GM23338 (cell line): ENCODE measurements at regions not wholly inside any gene's neighbourhood (a gene's known extent, or its start where the extent isn't known, plus 50 kb on each side); places are given as distances from the start of the nearest gene placed in this dataset.
A peak's percentile ranks its signal among the peaks of the same experiment; 100 is the strongest.
"Not testable (repeated sequence)": the region's sequence is repeated elsewhere in the genome, so short reads cannot be mapped to it uniquely, and the experiment has no call there.

Experiments
- ATAC-seq: fragments of 200-7000 bp; cut with Tn5 transposase; 3 replicates; pipeline ENCODE4 v1.9.1; 2020
- DNase-seq: peaks from one replicate; pipeline ENCODE4 v3.0.0-alpha.2; 2015; ENCODE audit warnings: low spot score
- H2AFZ ChIP-seq: fragments of 200-600 bp; sonication (generic); 2 replicates; pipeline ENCODE4 v1.8.0; 2016; ENCODE audit warnings: antibody characterized with exemption, mild to moderate bottlenecking, moderate library complexity
- H3F3A ChIP-seq: fragments of 200-600 bp; sonication (generic); replicated peaks from 2 replicates; pipeline ENCODE4 v1.8.0; 2017; ENCODE audit warnings: antibody characterized with exemption, mixed run types, low read depth
- H3K27ac ChIP-seq: fragments of 200-600 bp; sonication (generic); 2 replicates; pipeline ENCODE4 v1.6.1; 2016; ENCODE audit warnings: low read depth
- H3K27me3 ChIP-seq: fragments of 200-600 bp; sonication (generic); 2 replicates; pipeline ENCODE4 v1.8.0; 2016; ENCODE audit warnings: mild to moderate bottlenecking, mixed run types, moderate library complexity; ENCODE audit not compliant: insufficient read depth
- H3K36me3 ChIP-seq: fragments of 200-600 bp; sonication (generic); 2 replicates; pipeline ENCODE4 v1.8.0; 2016; ENCODE audit warnings: mild to moderate bottlenecking; ENCODE audit not compliant: insufficient read depth
- H3K4me1 ChIP-seq: fragments of 200-600 bp; sonication (generic); 2 replicates; pipeline ENCODE4 v1.8.0; 2016; ENCODE audit warnings: mild to moderate bottlenecking, moderate library complexity; ENCODE audit not compliant: insufficient read depth
- H3K4me2 ChIP-seq: fragments of 200-600 bp; sonication (generic); 2 replicates; pipeline ENCODE4 v1.7.1; 2017; ENCODE audit warnings: mixed run types
- H3K4me3 ChIP-seq: fragments of 200-600 bp; sonication (generic); 2 replicates; pipeline ENCODE4 v1.6.1; 2016; ENCODE audit warnings: mixed run types
- H3K79me2 ChIP-seq: fragments of 200-600 bp; sonication (generic); replicated peaks from 2 replicates; pipeline ENCODE4 v1.8.0; 2017; ENCODE audit warnings: mild to moderate bottlenecking; ENCODE audit not compliant: insufficient read depth
- H3K9me2 ChIP-seq: fragments of 200-600 bp; sonication (generic); 2 replicates; pipeline ENCODE4 v1.8.0; 2017; ENCODE audit not compliant: insufficient read depth
- H4K20me1 ChIP-seq: fragments of 200-600 bp; sonication (generic); replicated peaks from 2 replicates; pipeline ENCODE4 v1.8.0; 2017; ENCODE audit warnings: mild to moderate bottlenecking; ENCODE audit not compliant: insufficient read depth
- H3K27ac Mint-ChIP-seq: 2 replicates; pipeline ENCODE4 v1.8.0; 2020; ENCODE audit warnings: inconsistent platforms, mild to moderate bottlenecking, moderate library complexity, mixed read lengths
- H3K27me3 Mint-ChIP-seq: 3 replicates; pipeline ENCODE4 v1.8.0; 2022; ENCODE audit warnings: low read depth, mild to moderate bottlenecking, moderate library complexity, mixed read lengths, inconsistent platforms; ENCODE audit not compliant: insufficient read depth, poor library complexity
- H3K36me3 Mint-ChIP-seq: 3 replicates; pipeline ENCODE4 v1.8.0; 2021; ENCODE audit warnings: low read depth, mild to moderate bottlenecking, inconsistent platforms, moderate library complexity, mixed read lengths
- H3K4me1 Mint-ChIP-seq: 3 replicates; pipeline ENCODE4 v1.8.0; 2020; ENCODE audit warnings: mild to moderate bottlenecking, inconsistent platforms, mixed read lengths
- H3K4me3 Mint-ChIP-seq: 3 replicates; pipeline ENCODE4 v1.8.0; 2021; ENCODE audit warnings: moderate library complexity, mild to moderate bottlenecking, inconsistent platforms, mixed read lengths
- H3K9me3 Mint-ChIP-seq: 3 replicates; pipeline ENCODE4 v1.8.0; 2020; ENCODE audit warnings: moderate library complexity, mild to moderate bottlenecking, inconsistent platforms, mixed read lengths

DNA sequence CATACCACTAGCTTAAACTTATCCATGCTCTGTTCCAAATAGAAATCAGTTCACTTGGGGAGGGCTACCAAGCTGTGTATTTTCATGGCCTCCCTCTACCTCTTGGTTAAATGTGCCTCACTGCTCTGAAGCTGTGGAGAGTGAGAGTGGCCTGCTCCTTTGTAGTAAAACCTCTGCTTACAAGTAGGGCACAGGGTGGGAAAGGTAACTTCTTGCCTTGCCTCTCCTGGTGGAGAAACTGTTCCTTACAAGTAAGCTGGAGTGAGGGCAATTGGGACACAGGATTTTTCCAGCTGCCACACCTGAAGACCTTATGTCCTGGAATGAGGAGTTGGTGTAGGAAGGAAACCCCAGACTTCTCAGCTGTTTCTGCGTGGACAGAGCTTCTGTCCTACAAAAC is 128.8 kb upstream of the SPATA31A7 start:
- H3K4me1 Mint-ChIP-seq = not testable (repeated sequence)

DNA sequence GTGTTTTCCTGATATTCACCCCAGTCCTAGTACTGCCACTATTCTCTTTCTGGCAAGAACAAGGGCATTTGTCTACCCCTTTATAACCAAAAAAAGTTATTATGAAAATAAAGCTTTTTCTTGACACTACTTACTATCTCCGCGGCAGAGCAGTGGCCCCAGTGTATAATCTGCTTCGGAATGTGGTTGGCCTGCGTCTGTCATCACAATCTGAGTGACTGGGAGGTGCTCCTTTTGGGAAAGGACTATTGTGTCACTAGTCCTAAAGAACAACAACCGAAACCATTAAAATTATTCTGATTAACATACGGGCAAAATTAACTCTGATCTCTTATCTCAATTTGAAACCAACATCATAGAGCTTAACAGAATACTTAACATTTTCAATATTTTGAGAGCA is 117.0 kb upstream of the SPATA31A7 start:
- DNase-seq, H3K27ac ChIP-seq, H4K20me1 ChIP-seq, H3K27me3 ChIP-seq, H3K79me2 ChIP-seq, H3K36me3 Mint-ChIP-seq, H3K36me3 ChIP-seq, H3K4me2 ChIP-seq, H3K9me3 Mint-ChIP-seq, H3K27ac Mint-ChIP-seq, H3K4me3 Mint-ChIP-seq, H3K27me3 Mint-ChIP-seq, H3K4me1 Mint-ChIP-seq, H3F3A ChIP-seq, H2AFZ ChIP-seq, ATAC-seq, H3K4me1 ChIP-seq, H3K4me3 ChIP-seq, H3K9me2 ChIP-seq: not testable (repeated sequence)

More for the DNA sequence above, 128.8 kb upstream of the SPATA31A7 start:
- not testable (repeated sequence) for H3K4me3 Mint-ChIP-seq, H3K4me1 ChIP-seq, H3K27me3 ChIP-seq, H3K27me3 Mint-ChIP-seq, H3K4me3 ChIP-seq, H2AFZ ChIP-seq, H3K79me2 ChIP-seq, DNase-seq, H4K20me1 ChIP-seq, H3K27ac ChIP-seq, H3K9me2 ChIP-seq, H3K4me2 ChIP-seq, H3K9me3 Mint-ChIP-seq, H3K36me3 Mint-ChIP-seq, H3F3A ChIP-seq, H3K36me3 ChIP-seq, H3K27ac Mint-ChIP-seq
- peak; percentile 81 for ATAC-seq

DNA sequence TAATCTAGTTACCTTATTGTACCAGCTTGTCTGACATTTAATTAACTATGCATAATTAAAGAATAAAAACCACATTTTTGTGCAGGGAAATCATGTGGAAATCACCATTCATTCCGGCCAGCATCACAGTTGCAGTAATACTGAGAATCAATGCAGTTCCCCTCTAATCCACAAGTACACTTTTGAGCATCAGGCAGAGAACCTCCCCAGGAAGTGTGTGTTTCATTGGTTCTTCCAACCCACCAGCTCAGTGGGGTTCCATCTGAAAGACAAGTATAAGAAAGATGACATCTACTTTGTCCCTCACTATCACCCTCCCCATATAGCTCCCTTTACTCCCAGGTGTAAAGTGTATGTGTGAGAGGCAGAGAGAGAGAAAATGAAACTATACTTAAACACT is 108.1 kb upstream of the SPATA31A7 start:
- H4K20me1 ChIP-seq, H3K9me3 Mint-ChIP-seq, H2AFZ ChIP-seq, H3K36me3 Mint-ChIP-seq, DNase-seq, H3F3A ChIP-seq, H3K4me3 Mint-ChIP-seq, ATAC-seq, H3K4me2 ChIP-seq, H3K27me3 ChIP-seq, H3K4me1 ChIP-seq, H3K27me3 Mint-ChIP-seq, H3K36me3 ChIP-seq, H3K27ac Mint-ChIP-seq, H3K79me2 ChIP-seq, H3K27ac ChIP-seq, H3K4me1 Mint-ChIP-seq, H3K4me3 ChIP-seq, H3K9me2 ChIP-seq: not testable (repeated sequence)

DNA sequence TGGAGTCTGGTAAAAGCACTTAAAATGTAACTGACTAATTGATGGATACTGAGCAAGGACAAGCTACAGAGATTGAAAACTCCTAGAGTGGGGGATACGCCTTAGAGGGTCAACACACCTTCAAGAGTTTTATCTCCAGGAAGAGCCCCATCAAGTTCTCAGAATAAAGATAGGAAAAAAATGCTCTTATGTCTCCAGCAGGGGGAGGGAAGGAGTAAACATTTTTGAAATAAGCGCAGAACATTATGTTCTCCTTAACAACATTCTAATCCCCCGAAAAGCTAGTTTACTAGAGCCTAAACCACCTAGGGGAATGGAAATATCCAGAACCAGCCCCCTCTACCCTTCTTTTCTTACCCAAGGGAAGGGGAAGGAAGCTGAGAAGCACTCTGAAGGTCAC is 104.4 kb upstream of the SPATA31A7 start:
- not testable (repeated sequence) for H3K4me3 ChIP-seq, H4K20me1 ChIP-seq, H3K4me3 Mint-ChIP-seq, ATAC-seq, H3K4me1 ChIP-seq, H3K36me3 Mint-ChIP-seq, H3K79me2 ChIP-seq, H2AFZ ChIP-seq, H3K27ac ChIP-seq, H3K4me1 Mint-ChIP-seq, H3F3A ChIP-seq, H3K36me3 ChIP-seq, H3K27me3 ChIP-seq, H3K27me3 Mint-ChIP-seq, H3K27ac Mint-ChIP-seq, H3K4me2 ChIP-seq, DNase-seq, H3K9me2 ChIP-seq, H3K9me3 Mint-ChIP-seq

DNA sequence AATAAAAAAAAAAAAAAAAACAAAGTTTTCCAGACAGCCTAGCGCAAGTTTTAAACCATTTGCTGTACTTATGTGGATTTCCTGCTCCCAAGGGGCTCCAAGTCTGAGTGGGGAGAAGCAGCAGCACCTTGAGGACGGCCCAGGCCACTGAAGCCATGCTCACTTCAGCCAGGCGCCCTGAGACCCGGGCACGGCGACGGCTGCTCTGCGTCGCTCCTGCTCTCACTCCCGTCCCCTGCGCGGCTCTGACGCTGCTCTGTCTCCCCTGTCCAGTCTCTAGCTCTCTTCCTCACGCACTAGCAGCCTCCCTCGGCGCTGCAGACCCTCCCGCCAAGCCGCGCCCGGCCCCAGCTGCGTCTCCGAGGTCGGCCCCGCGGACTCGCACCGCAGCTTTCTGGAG is 67.4 kb upstream of the SPATA31A7 start:
- not testable (repeated sequence) for DNase-seq, H3K9me3 Mint-ChIP-seq, H4K20me1 ChIP-seq, H3K27ac Mint-ChIP-seq, H3K4me2 ChIP-seq, ATAC-seq, H3K4me3 Mint-ChIP-seq, H3K9me2 ChIP-seq, H3K4me1 ChIP-seq, H3F3A ChIP-seq, H3K27me3 ChIP-seq, H3K4me1 Mint-ChIP-seq, H3K4me3 ChIP-seq, H3K36me3 Mint-ChIP-seq, H2AFZ ChIP-seq, H3K36me3 ChIP-seq, H3K79me2 ChIP-seq, H3K27ac ChIP-seq, H3K27me3 Mint-ChIP-seq
